Heart right ventricle (tissue), 16 donors: ENCODE measurements at regions not wholly inside any gene's neighbourhood (a gene's known extent, or its start where the extent isn't known, plus 50 kb on each side); places are given as distances from the start of the nearest gene placed in this dataset.

Experiments
- ATAC-seq, 8 donors: fragments of 200-7000 bp; cut with Tn5 transposase; one replicate each; pipeline ENCODE4 v1.9.1; 2020; ENCODE audit warnings: mild to moderate bottlenecking in 8 of 8, moderate library complexity in 8 of 8, moderate number of reproducible peaks in 1 of 8
- DNase-seq, 2 donors: peaks; one replicate each; pipeline ENCODE4 v3.0.0-alpha.2; 2020
- H3K27ac ChIP-seq, 10 donors: fragments of 200-600 bp; sonication (generic) in 2 of 10; one replicate each; pipeline versions ENCODE4 v1.5.0 to v1.8.0; 2020 to 2022; ENCODE audit warnings: mild to moderate bottlenecking in 3 of 10
- H3K27me3 ChIP-seq, 7 donors: fragments of 200-600 bp; one replicate each; pipeline ENCODE4 v1.8.0; 2021 to 2022; ENCODE audit warnings: mild to moderate bottlenecking in 2 of 7
- H3K36me3 ChIP-seq, 9 donors: fragments of 200-600 bp; sonication (generic) in 1 of 9; one replicate each; pipeline versions ENCODE4 v1.5.0 to v1.8.0; 2020 to 2022; ENCODE audit warnings: mild to moderate bottlenecking in 2 of 9
- H3K4me1 ChIP-seq, 9 donors: fragments of 200-600 bp; sonication (generic) in 1 of 9; one replicate each; pipeline versions ENCODE4 v1.5.0 to v1.8.0; 2020 to 2022; ENCODE audit warnings: mild to moderate bottlenecking in 4 of 9
- H3K4me3 ChIP-seq, 10 donors: fragments of 200-600 bp; sonication (generic) in 2 of 10; one replicate each; pipeline versions ENCODE4 v1.5.0 to v1.8.0; 2020 to 2022; ENCODE audit warnings: mild to moderate bottlenecking in 7 of 10, moderate library complexity in 2 of 10
- H3K9me3 ChIP-seq, 11 donors: fragments of 200-600 bp in 10 of 11; sonication (generic) in 2 of 11; one replicate each; pipeline versions ENCODE4 v1.5.0 to v1.8.0; 2013 to 2022; ENCODE audit warnings: mild to moderate bottlenecking in 2 of 11, control low read depth in 1 of 11, moderate library complexity in 1 of 11
- WGBS, 2 donors: extraction: QIAGEN DNeasy Blood & Tissue Kit; methylation state at CpG; one replicate each; pipeline ENCODE4 v1.1.7; 2013; ENCODE audit warnings: inconsistent platforms in 1 of 2; 5-methylcytosine and 5-hydroxymethylcytosine counted together
- intact Hi-C, 10 donors: fragments of 100-400 bp; cut with DNase I; formaldehyde crosslinking; loops; one replicate each; pipeline versions ENCODE4 v1.11.1 to v1.14.2; 2022
- TF ChIP-seq, protein P1 (sequence below), 9 donors: fragments of 200-600 bp; sonication (generic) in 2 of 9; IDR thresholded peaks; one replicate each; pipeline versions ENCODE4 v1.5.0 to v1.8.0; 2021 to 2022; ENCODE audit warnings: antibody characterized with exemption in 9 of 9, mild to moderate bottlenecking in 5 of 9, moderate library complexity in 1 of 9
- donor health status: Arrhythmogenic right ventricular cardiomyopathy.
- donor health status: ischemic (EF 13 %, LVEDD 7.1; RV severe dilation, severe dysfunction).
- donor health status: healthy with polysubstance abuse.
- donor health status: DM: no; HTN: yes; CAD: no.
- donor health status: DM: no; HTN: no; CAD: no.
- donor health status: ischemic (EF 25% LVEDD 6.9; RV normal size, moderate dysfunction).
- donor health status: ischemic (EF 25% LVEDD 5.7; RV mildly dilated, moderate dysfunction).
- donor health status: healthy.
- donor health status: DM: yes; HTN: yes; CAD: no.
- donor health status: Ischemic cardiomyopathy.
- donor health status: ischemic (EF 35%, LVEDD 5.7; RV mildly dilated, moderate dysfunction).
- donor health status: nonischemic (EF 11% LVEDD 7.7; RV severe dilation, severe dysfunction).
- donor health status: DM: yes; HTN: yes; CAD: no.
- donor health status: PGD.
- donor health status: ischemic (EF 29% LVEDD 5.4; RV normal size, mild dysfunction).
- donor health status: nonischemic (EF 23%, LVEDD 6.1; RV moderate dilation, normal function).

DNA sequence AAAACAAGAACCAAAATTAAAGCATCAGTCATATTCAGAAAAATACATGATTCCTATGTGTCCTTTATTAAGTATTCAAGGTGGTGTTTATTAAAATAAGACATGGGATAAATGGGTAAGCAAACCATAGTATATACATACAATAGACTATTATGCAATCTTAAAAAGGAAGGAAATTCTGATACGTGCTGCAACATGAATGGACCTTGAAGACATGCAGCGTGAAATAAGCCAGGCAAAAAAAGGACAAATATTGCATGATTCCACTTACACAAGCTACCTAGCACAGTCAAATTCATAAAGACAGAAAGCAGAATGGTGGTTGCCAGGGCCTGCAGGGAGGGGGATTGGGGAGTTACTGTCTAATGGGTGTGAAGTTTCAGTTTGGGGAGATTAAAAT is 127.7 kb downstream of the DMAC1 start:
- no peak for DNase-seq
- H3K27me3 ChIP-seq = no peaks in the 10 kb centered on the region
- H3K4me3 ChIP-seq = no peak overlapping the region
- WGBS, 2 donors = 71 to 78% methylated on average over 2 of the region's 2 CpGs
- TF ChIP-seq, protein P1, sequence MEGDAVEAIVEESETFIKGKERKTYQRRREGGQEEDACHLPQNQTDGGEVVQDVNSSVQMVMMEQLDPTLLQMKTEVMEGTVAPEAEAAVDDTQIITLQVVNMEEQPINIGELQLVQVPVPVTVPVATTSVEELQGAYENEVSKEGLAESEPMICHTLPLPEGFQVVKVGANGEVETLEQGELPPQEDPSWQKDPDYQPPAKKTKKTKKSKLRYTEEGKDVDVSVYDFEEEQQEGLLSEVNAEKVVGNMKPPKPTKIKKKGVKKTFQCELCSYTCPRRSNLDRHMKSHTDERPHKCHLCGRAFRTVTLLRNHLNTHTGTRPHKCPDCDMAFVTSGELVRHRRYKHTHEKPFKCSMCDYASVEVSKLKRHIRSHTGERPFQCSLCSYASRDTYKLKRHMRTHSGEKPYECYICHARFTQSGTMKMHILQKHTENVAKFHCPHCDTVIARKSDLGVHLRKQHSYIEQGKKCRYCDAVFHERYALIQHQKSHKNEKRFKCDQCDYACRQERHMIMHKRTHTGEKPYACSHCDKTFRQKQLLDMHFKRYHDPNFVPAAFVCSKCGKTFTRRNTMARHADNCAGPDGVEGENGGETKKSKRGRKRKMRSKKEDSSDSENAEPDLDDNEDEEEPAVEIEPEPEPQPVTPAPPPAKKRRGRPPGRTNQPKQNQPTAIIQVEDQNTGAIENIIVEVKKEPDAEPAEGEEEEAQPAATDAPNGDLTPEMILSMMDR (IDR thresholded peaks at IDR 0.05) = no peak
- H3K36me3 ChIP-seq = no peaks in the 10 kb centered on the region
- no peaks in the 10 kb centered on the region for H3K4me1 ChIP-seq
- H3K27ac ChIP-seq = no peak overlapping the region
- intact Hi-C loops = no loop called here
- no peak for ATAC-seq
- H3K9me3 ChIP-seq = no peaks in the 10 kb centered on the region

- Histone ChIP-seq H3K9me3 (no peaks in the 10 kb centered on the region), H3K4me1 (no peaks in the 10 kb centered on the region), H3K27ac (no peak overlapping the region), H3K4me3 (no peak overlapping the region), H3K36me3 (no peaks in the 10 kb centered on the region), H3K27me3 (no peaks in the 10 kb centered on the region)
- intact Hi-C loops = no loop called here
- no peak for DNase-seq
- 34 to 53% methylated on average over 1 of the region's 1 CpG for WGBS, 2 donors
- TF ChIP-seq, protein P1 (IDR thresholded peaks at IDR 0.05) = no peak
- ATAC-seq = no peak
Observed at GRCh38 chr9:7668541-7668940, 131.0 kb downstream of the DMAC1 start.

GRCh38 chr9:7665874-7666273 is 133.7 kb downstream of the DMAC1 start:
- intact Hi-C loops = no loop called here
- Histone ChIP-seq H3K9me3 (no peaks in the 10 kb centered on the region), H3K36me3 (no peaks in the 10 kb centered on the region), H3K4me1 (no peaks in the 10 kb centered on the region), H3K4me3 (no peak overlapping the region), H3K27me3 (no peaks in the 10 kb centered on the region), H3K27ac (no peak overlapping the region)
- WGBS, 2 donors = 88 to 90% methylated on average over 3 of the region's 3 CpGs
- DNase-seq (no peak), ATAC-seq (no peak)
- TF ChIP-seq, protein P1 (IDR thresholded peaks at IDR 0.05) = no peak

- Histone ChIP-seq H3K4me3 (no peak overlapping the region), H3K36me3 (no peaks in the 10 kb centered on the region), H3K27ac (no peak overlapping the region), H3K27me3 (no peaks in the 10 kb centered on the region), H3K4me1 (peaks cover 0 to 10% (median 6%) of the 10 kb centered on the region in 9 donors), H3K9me3 (peaks cover 0 to 8% (median 0%) of the 10 kb centered on the region in 11 donors)
- intact Hi-C loops = loop anchor here in 1 of 10 donors (5.0 kb wide), 1 partner anchor 87 kb away; no protein-coding TSS in a partner anchor
- whole genome bisulfite sequencing, 2 donors = 89 to 92% methylated on average over 4 of the region's 4 CpGs
- DNase-seq (no peak), ATAC-seq (no peak)
- TF ChIP-seq, protein P1 (IDR thresholded peaks at IDR 0.05) = no peak
Observed at GRCh38 chr9:7659766-7660165, 139.8 kb downstream of the DMAC1 start.
